H54 (cell line): ENCODE measurements at regions not wholly inside any gene's neighbourhood (a gene's known extent, or its start where the extent isn't known, plus 50 kb on each side); places are given as distances from the start of the nearest gene placed in this dataset.

Experiments used
- DNase-seq: peaks from one replicate; pipeline ENCODE4 v3.0.0; 2011; ENCODE audit warnings: low spot score, mixed read lengths; ENCODE audit not compliant: insufficient read length
- FAIRE-seq: peaks from 3 replicates; lab custom pipeline; 2011; peaks lifted over from hg19 to GRCh38; lab: Jason Lieb, UNC
- POLR2A ChIP-seq: IDR thresholded peaks from 2 replicates; pipeline ENCODE4 v1.6.1; 2011; ENCODE audit warnings: low read depth, mild to moderate bottlenecking, low read length

DNA sequence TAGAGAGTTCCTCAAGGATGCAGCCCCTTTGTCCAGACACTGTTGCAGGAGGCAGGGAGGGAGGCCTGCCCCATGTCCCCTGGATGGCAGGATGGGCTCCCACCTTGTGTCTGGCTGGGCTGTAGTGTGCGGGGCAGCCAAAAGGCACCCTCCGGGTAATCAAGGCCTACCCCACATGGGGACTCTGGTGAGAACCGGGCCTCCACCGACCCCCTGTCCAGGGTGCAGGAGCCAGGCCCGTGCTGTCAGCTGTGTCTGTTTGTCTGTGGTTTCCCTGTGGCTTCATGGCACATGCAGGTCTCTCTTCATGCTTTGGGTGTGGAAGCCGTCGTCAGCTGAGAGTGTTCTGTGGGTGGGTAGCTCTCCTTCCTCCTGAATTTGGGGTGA, 1240.9 kb downstream of the BRD1 start:
- TF ChIP-seq POLR2A, result no peak
- DNase-seq (no peak), FAIRE-seq (no peak)

DNA sequence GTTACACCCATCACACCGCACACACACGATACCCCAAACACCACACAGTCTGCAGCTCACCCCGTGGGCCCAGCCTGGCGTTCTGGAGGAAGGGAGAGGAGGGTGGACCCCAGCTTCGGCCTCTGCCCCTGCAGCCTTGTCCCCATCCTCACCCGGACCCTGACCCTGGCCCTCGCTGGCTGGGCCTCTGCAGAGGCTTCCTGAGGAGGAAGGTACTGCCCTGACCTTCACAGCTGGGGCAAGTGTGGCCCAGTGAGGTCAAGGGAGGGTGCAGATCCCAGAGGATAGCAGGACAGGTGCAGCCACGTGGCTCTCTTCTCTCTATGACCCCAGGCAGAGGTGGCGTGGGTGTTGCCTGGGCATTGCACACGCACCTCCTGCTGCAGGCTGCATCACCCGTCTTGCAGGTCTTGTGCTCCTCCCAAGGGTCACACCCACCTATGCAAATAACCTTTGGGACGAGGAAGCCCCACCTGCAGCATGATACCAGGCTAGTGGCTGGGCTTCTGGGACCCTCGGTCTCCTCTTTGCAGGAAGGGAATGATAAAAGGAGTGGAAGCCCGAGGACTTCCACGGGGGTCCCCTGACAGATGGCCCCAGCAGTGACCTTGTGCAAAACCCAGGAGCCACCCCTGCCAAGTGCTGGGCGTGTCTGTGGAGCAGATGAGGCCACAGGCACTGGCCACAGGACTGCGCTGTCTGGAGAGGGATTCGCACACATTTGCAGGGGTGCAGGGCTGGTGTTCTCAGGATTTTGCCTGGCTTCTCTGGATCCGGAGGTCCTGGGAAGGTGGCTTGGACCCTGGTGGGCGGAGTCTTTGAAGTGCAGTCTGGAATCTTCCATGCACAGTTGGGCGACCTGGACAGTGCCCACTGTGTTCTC, 1241.5 kb downstream of the BRD1 start:
- no peak for TF ChIP-seq POLR2A
- FAIRE-seq (no peak), DNase-seq (no peak)

DNA sequence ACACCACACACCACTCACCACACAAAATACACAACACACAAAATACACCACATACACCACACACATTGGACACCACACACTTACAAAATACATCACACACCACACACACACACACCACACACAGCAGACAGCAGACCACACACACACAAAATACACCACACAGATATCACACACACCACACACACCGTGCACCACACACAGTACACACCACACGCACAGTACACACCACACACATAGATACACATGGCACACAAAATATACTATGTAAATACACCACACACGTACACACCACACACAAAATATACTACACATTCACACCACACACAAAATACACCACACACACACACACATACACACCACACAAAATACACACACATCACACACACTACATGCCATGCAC, 1243.5 kb downstream of the BRD1 start:
- DNase-seq (no peak), FAIRE-seq (no peak)
- TF ChIP-seq POLR2A, result no peak

DNA sequence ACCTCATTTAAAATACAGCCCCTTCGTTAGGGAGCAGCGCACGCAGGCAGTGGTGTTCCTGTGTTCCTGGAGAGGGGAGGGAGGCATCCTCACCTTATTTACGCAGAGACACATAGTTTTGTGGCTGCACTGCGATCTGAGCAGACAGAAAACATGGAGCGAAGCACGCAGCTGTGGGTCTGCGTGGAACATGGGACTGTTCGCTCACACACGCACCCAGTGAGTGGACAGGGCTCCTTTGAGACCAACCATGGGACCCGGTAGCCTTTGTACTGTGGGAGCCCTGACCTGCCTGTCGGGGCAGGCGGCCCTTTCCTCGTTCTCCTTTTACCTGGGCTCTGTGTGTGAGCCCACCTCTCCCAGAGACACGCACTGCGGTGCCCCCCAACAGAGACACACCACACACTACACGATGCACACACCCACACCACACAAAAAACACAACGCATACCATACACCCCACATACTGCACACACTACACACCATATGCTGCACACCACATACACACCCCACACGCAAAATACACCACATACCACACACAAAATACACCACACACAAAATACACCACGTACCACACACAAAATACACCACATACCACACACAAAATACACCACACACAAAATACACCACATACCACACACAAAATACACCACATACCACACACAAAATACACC, 1245.7 kb downstream of the BRD1 start:
- no peak for FAIRE-seq
- no peak for TF ChIP-seq POLR2A
- no peak for DNase-seq

DNA sequence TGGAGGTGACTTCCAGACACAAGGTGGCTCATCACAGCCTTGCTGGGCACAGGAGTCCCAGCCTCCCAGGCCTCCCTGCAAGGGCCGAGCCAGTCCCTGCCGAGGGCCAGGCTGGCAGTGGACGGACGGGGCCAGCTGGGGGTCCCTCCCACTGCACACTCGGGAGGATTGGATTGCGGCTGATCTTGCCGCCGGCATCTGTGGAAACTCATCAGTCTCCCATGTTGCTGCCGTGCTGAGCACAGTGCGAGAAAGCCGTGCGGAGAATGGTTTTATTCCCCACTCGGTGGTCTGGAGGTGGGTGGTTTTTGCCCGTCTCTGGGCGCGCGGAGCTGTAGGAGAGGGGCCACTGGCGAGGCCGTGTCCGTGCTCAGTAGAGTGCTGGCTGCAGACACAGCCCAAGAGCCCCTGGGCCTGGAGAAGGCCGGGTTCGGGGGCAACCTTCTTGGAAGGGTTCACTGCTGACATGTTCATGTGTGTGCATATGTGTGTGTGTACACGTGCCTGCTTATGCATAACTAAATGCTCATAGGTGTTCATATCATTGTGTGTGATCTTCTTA, 1246.4 kb downstream of the BRD1 start:
- TF ChIP-seq POLR2A, result no peak
- no peak for FAIRE-seq
- no peak for DNase-seq

DNA sequence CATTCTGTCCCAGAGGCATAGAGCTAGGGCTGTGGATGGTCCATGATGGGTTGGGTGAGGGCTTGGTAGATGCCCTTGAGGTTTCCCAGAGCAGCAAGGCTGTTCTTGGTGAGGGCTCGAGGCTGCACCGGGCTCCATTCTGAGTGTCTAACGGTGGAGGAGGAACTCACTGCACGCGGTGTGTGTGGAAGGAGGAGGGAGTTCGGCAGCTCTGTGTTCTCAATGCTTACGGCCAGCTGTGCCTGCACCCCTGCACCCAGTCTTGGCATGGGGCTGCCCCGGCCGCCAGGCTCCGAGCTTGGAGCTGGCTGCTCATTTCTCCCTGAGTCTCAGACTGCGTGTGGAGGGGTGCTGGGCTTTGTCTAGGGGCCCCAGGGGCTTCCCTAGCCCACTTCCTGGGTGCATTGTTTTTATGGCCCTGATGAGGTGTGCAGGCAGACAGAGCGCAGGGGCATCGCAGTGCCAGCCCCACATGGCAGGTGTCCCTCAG, 1247.1 kb downstream of the BRD1 start:
- no peak for TF ChIP-seq POLR2A
- DNase-seq (no peak), FAIRE-seq (no peak)

DNA sequence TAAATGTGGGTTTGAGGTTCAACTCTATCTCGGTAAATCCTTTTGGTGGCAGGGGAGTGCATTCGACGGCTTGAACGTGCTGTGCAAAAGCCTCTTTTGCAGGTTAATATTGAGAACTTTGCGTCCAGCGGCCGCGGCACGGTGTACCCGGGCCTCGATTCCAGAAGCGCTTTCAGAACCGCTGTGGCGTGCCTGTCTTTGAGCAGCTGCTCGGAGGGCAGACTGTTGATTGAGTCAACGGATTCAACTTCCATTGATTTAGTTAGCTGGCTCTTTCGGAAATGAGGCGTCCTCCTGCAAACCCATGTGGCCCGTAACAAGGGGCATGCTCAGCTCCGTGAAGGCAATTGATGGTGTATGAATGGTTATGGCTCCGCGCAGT, 1247.8 kb downstream of the BRD1 start:
- FAIRE-seq, result no peak
- TF ChIP-seq POLR2A, result no peak
- DNase-seq, result no peak

DNA sequence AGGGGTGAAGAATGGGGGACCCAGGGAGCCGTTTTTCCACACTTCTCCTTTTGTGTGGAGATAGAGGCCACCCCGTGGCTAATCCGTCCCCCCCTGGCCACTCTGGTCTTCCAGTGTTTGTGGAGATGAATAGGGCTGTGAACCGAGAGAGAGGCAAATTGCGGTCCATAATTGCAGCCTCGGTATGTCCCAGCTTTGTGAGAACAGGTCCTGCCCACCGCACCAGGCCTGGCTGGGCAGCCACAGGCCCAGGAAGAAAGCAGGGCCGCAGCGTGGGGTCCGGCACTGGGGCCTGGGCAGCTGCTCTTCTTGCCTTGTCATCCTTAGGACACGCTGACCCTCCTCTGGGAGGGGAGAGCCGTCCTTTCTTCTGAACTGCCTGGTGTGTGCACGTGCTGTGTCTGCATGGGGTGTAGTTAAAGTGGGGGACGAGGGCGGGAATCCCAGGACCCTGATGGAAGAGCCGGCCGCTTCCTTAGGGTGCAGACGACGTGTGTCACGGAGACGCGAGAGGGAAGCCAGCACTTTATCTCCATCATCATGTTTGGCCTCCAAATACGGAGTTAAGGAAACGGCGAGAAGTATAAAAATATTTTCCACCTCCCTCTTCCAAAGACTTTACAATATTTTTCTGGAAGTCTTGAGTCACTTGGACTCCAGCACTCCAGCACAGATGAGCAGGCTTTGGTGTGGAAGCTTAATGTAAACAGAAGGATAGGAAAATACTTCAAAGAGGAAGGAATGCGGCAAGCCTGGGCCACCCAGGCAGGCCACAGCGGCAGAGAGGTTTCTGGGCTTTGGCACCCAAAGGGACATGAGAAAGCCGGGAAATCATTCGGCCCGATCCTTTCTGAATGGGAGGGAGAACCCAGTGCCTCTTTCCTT, 1248.4 kb downstream of the BRD1 start:
- TF ChIP-seq POLR2A, result no peak
- FAIRE-seq (no peak), DNase-seq (no peak)

DNA sequence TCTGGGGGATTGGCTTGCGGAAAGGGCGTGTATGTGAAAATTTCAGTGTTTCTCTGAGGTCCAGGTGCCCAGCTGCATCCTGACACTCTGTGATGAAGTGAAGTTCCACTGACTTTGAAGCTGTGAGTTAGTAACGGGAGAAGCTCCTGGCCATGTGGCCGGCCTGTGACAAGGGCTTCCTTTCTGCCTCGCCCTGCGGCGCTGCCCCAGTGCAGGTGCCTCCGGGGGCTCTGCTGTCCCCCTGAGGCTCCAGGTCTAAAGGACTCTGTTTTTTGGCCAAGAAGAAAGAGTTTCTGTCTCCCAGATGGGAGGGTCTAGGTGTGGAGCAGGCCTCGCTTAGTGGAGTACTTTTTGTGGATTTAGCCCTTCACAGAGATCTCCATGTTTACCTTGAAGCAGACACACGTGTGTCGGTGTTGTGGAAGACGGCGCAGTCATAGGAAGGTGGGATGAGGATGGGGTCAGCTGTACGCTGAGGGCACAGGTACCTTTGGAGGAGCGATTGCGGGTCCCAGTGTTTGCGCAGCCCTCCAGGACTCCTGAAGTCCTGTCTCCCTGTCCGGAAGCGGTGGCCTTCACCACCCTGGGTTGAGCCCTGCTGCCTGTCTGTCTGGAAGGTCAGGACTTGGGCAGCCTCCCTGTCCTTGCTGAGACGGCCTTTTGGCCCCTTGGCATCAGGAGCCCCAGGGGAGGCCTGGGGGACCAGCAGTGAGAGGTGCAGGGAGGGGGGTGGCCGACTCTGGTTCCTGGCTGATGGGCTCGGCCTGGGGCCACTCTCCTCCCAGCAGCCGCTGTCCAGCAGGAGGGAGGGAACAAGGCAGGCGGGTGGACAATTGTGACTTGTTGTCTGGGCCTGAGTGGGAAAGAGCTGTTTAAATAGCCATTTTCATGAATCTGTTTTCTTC, 1249.3 kb downstream of the BRD1 start:
- DNase-seq, result no peak
- no peak for TF ChIP-seq POLR2A
- no peak for FAIRE-seq

DNA sequence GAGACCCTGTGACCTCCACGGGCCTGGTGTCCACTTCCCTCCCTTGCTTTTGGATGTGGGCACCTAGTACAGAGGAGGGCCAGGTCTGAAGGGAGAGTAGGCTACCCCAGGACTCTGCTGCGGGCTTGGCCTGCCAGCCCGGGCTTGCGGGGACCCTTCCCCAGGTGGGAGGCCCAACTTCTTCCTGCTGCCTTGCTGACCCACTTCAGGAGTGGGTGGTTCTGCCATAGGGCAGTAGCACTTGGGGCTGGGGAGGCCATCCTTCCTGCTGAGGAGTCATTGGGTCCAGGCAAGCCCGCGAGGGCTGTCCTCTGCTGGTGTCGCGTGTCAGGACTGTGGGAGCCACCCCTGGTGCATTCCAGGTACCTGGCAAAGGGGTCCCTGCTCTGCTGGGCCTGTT, 1250.0 kb downstream of the BRD1 start:
- FAIRE-seq, result no peak
- no peak for DNase-seq
- TF ChIP-seq POLR2A, result no peak

DNA sequence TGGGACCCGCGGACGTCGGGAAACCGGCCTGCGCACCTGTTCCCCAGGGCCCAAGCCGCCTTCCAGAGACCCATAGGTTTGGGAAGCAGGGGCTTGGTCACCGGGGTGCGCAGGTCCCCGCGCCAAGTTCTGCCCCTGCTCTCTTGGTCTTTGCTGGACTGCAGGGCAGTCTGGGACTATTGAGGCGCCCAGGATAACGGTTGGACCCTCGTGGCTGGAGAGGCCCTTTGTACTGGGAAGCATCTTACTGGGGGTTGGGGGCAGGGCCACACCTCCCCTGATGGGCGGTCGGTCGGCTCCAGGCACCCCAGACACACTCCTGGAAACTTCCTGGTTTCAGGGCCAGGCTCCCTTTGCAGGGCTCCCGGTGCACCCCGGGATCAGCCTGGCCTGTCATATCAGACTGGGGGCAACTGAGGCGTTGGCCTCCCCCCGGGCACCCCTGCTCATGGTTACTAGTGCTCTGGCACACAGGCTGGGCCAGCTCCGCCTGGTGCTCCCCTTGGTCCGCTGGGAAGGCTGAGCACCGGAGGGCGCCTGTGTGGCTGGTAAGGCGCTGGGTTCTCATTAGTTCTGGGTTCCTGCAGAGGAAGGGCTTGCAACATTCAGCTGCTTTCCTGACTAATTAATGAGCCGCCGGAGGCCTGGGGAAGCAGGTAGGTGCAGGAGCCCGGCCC, 1250.5 kb downstream of the BRD1 start:
- no peak for DNase-seq
- FAIRE-seq, result no peak
- TF ChIP-seq POLR2A, result no peak
